WTC11 (cell line): ENCODE measurements at regions not wholly inside any gene's neighbourhood (a gene's known extent, or its start where the extent isn't known, plus 50 kb on each side); places are given as distances from the start of the nearest gene placed in this dataset.

ENCODE experiments used
- ATAC-seq: fragments of 200-7000 bp; cut with Tn5 transposase; 2 replicates; pipeline ENCODE4 v1.10.0; 2021; ENCODE audit warnings: mild to moderate bottlenecking, moderate library complexity
- CTCF ChIA-PET: fragments of 300-600 bp; sonication (Branson Sonifier 250); formaldehyde crosslinking; loops from one replicate; lab custom pipeline; 2021; ENCODE audit warnings: antibody characterized with exemption; lab: Charles Lee
- POLR2A ChIA-PET: fragments of 350-600 bp; sonication (Branson Sonifier 250); formaldehyde crosslinking; loops from one replicate; lab custom pipeline; 2021; ENCODE audit warnings: antibody characterized with exemption; lab: Charles Lee
- DNase-seq: peaks from one replicate; pipeline ENCODE4 v3.0.0; 2021; ENCODE audit warnings: low spot score
- H3K27ac Mint-ChIP-seq: 2 replicates; pipeline ENCODE4 v1.8.0; 2021; ENCODE audit warnings: mixed read lengths
- H3K27me3 Mint-ChIP-seq: 2 replicates; pipeline ENCODE4 v1.8.0; 2021; ENCODE audit warnings: low read depth, mild to moderate bottlenecking, moderate library complexity, mixed read lengths
- H3K36me3 Mint-ChIP-seq: 2 replicates; pipeline ENCODE4 v1.8.0; 2021; ENCODE audit warnings: mixed read lengths
- H3K4me1 Mint-ChIP-seq: 2 replicates; pipeline ENCODE4 v1.8.0; 2022; ENCODE audit warnings: mixed read lengths
- H3K4me3 Mint-ChIP-seq: 2 replicates; pipeline ENCODE4 v1.8.0; 2021; ENCODE audit warnings: mild to moderate bottlenecking, moderate library complexity, mixed read lengths
- H3K9me3 Mint-ChIP-seq: 2 replicates; pipeline ENCODE4 v1.8.0; 2021; ENCODE audit warnings: mixed read lengths
- AR ChIP-seq: fragments of 250-450 bp; sonication (Bioruptor Pico); IDR thresholded peaks from 2 replicates; pipeline ENCODE4 v1.9.0; 2021; ENCODE audit warnings: mild to moderate bottlenecking
- ARID4B ChIP-seq: sonication (generic); formaldehyde crosslinking; IDR thresholded peaks from 2 replicates; pipeline ENCODE4 v1.8.0; 2023; ENCODE audit warnings: missing genetic modification reagents, mild to moderate bottlenecking, borderline replicate concordance
- CREB1 ChIP-seq: sonication (generic); formaldehyde crosslinking; IDR thresholded peaks from 2 replicates; pipeline ENCODE4 v1.8.0; 2023; ENCODE audit warnings: mild to moderate bottlenecking, missing genetic modification reagents
- ELF4 ChIP-seq: sonication (generic); formaldehyde crosslinking; IDR thresholded peaks from 2 replicates; pipeline ENCODE4 v1.8.1; 2022; ENCODE audit warnings: low read depth, mild to moderate bottlenecking, moderate library complexity, missing genetic modification reagents
- EMX1 ChIP-seq: fragments of 250-450 bp; sonication (Bioruptor Pico); IDR thresholded peaks from 2 replicates; pipeline ENCODE4 v1.8.0; 2021; ENCODE audit warnings: mild to moderate bottlenecking
- ETV6 ChIP-seq: sonication (generic); formaldehyde crosslinking; IDR thresholded peaks from 2 replicates; pipeline ENCODE4 v1.8.1; 2022; ENCODE audit warnings: mild to moderate bottlenecking, missing genetic modification reagents
- FOXK1 ChIP-seq: sonication (generic); formaldehyde crosslinking; IDR thresholded peaks from 2 replicates; pipeline ENCODE4 v1.8.0; 2022; ENCODE audit warnings: mild to moderate bottlenecking, moderate library complexity, missing genetic modification reagents
- GABPB1 ChIP-seq: sonication (generic); formaldehyde crosslinking; IDR thresholded peaks from 2 replicates; pipeline ENCODE4 v1.8.1; 2023; ENCODE audit warnings: mild to moderate bottlenecking, missing genetic modification reagents
- IRF2 ChIP-seq: sonication (generic); formaldehyde crosslinking; IDR thresholded peaks from 2 replicates; pipeline ENCODE4 v1.8.0; 2022; ENCODE audit warnings: low read depth, missing genetic modification reagents, borderline replicate concordance
- JAZF1 ChIP-seq: fragments of 250-450 bp; sonication (Bioruptor Pico); IDR thresholded peaks from 2 replicates; pipeline ENCODE4 v1.9.0; 2021; ENCODE audit warnings: moderate library complexity, mild to moderate bottlenecking, inconsistent platforms
- MLX ChIP-seq: sonication (generic); formaldehyde crosslinking; IDR thresholded peaks from 2 replicates; pipeline ENCODE4 v1.8.1; 2023; ENCODE audit warnings: mild to moderate bottlenecking, missing genetic modification reagents, moderate library complexity
- NFE2L1 ChIP-seq: sonication (generic); formaldehyde crosslinking; IDR thresholded peaks from 2 replicates; pipeline ENCODE4 v1.8.1; 2023; ENCODE audit warnings: missing genetic modification reagents
- NFYB ChIP-seq: sonication (generic); formaldehyde crosslinking; conservative IDR thresholded peaks from 2 replicates; pipeline ENCODE4 v1.8.0; 2022; ENCODE audit warnings: low read depth, missing genetic modification reagents
- NR3C1 ChIP-seq: sonication (generic); formaldehyde crosslinking; conservative IDR thresholded peaks from 2 replicates; pipeline ENCODE4 v1.8.1; 2023; ENCODE audit warnings: low read depth, mild to moderate bottlenecking, missing genetic modification reagents
- PRRX2 ChIP-seq: fragments of 250-450 bp; sonication (Bioruptor Pico); IDR thresholded peaks from 2 replicates; pipeline ENCODE4 v1.8.0; 2021; ENCODE audit warnings: mild to moderate bottlenecking
- TEAD1 ChIP-seq: sonication (generic); formaldehyde crosslinking; IDR thresholded peaks from 2 replicates; pipeline ENCODE4 v1.8.0; 2022; ENCODE audit warnings: mild to moderate bottlenecking, missing genetic modification reagents
- ZBTB21 ChIP-seq: sonication (generic); formaldehyde crosslinking; IDR thresholded peaks from 2 replicates; pipeline ENCODE4 v1.8.1; 2023; ENCODE audit warnings: mild to moderate bottlenecking, missing genetic modification reagents, borderline replicate concordance
- ZNF317 ChIP-seq: sonication (generic); formaldehyde crosslinking; IDR thresholded peaks from 2 replicates; pipeline ENCODE4 v1.8.1; 2023; ENCODE audit warnings: low read depth, mild to moderate bottlenecking, moderate library complexity, missing genetic modification reagents, borderline replicate concordance
- ZNF425 ChIP-seq: fragments of 250-450 bp; sonication (Bioruptor Pico); conservative IDR thresholded peaks from 2 replicates; pipeline ENCODE4 v1.9.0; 2021; ENCODE audit warnings: mild to moderate bottlenecking
- ZNF671 ChIP-seq: fragments of 250-450 bp; sonication (Bioruptor Pico); IDR thresholded peaks from 2 replicates; pipeline ENCODE4 v1.8.0; 2021; ENCODE audit warnings: mild to moderate bottlenecking
- TF ChIP-seq, protein P1 (sequence below): fragments of 200-600 bp; IDR thresholded peaks from 2 replicates; pipeline ENCODE4 v1.8.0; 2022; ENCODE audit warnings: antibody characterized with exemption
- TF ChIP-seq, protein P2 (sequence below): fragments of 250-450 bp; sonication (Bioruptor Pico); IDR thresholded peaks from 2 replicates; pipeline ENCODE4 v1.9.0; 2021; ENCODE audit warnings: mild to moderate bottlenecking

- no peak for TF ChIP-seq GABPB1 (CRISPR knock-in tag)
- no peak for TF ChIP-seq ETV6 (CRISPR knock-in tag)
- no peak for TF ChIP-seq CREB1 (CRISPR knock-in tag)
Observed at GRCh38 chr5:126004636-126005035, 418.6 kb upstream of the GRAMD2B start (continued).

DNA sequence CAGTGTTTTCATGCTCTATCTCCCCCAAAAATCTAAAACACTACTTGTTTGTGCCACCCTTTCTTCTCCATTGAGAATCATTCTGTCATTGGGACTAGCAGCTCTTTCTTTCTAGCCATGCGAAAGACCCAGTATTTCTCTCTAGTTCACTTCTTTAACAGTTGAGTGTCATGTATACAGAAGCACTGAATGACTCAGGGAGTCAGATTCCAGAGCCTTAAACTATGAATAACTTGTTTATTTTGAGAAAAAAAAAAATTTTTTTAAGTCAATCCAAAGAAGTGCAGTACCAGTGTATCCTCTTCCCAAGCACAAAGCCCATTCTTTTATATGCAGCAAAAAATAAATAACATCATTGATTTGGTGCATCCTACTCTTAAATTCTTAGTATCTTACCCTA is 415.4 kb upstream of the GRAMD2B start:
- peaks cover 32% of the 10 kb centered on the region for H3K4me1 Mint-ChIP-seq
- no peaks in the 10 kb centered on the region for H3K9me3 Mint-ChIP-seq
- no peak overlapping the region for H3K4me3 Mint-ChIP-seq
- no peaks in the 10 kb centered on the region for H3K36me3 Mint-ChIP-seq
- H3K27me3 Mint-ChIP-seq, result peaks cover 1% of the 10 kb centered on the region; the same call in 1 of the 2 replicates
- ChIA-PET CTCF (no interaction called here), POLR2A (no interaction called here)
- ATAC-seq, result no peak
- TF ChIP-seq MLX (CRISPR knock-in tag) (no peak), ZNF671 (CRISPR knock-in tag) (no peak)
- TF ChIP-seq, all 79 proteins: peak for 0
- no peak for DNase-seq
- H3K27ac Mint-ChIP-seq, result no peak overlapping the region

DNA sequence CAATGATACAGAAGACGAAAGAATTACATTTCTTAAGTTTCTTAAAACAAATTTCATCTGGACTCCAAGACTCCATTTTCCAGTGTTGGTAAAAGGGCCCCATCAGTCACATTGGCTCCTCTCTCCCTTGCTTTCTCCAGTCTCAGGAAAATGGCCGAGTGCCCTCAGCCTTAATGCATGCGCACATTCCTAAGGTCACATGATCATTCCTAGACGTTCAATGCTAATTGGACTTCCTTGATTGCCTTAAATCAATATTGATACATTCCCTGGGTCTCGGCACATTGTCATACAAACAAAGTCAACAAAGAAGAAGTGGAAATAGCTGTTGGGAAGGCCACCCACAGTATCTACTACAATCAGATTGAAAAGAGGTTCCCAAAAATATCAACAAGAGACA is 413.6 kb upstream of the GRAMD2B start:
- Mint-ChIP-seq H3K4me1 (peaks cover 43% of the 10 kb centered on the region), H3K36me3 (no peaks in the 10 kb centered on the region), H3K9me3 (no peaks in the 10 kb centered on the region), H3K4me3 (no peak overlapping the region; the same call in 1 of the 2 replicates), H3K27ac (peak overlapping the region; percentile 87), H3K27me3 (peaks cover 2% of the 10 kb centered on the region; the same call in 1 of the 2 replicates)
- ChIA-PET POLR2A (no interaction called here), CTCF (no interaction called here)
- DNase-seq, result peak; percentile 44
- ATAC-seq, result peak; percentile 93
- TF ChIP-seq ZBTB21 (peak; percentile 47; the same call in 1 of the 2 replicates), ELF4 (CRISPR knock-in tag) (no peak), PRRX2 (CRISPR knock-in tag) (no peak), NFE2L1 (CRISPR knock-in tag) (no peak), FOXK1 (CRISPR knock-in tag) (peak; percentile 92), IRF2 (CRISPR knock-in tag) (no peak), TEAD1 (peak; percentile 93; the same call in 1 of the 2 replicates), ZNF317 (CRISPR knock-in tag) (no peak), NR3C1 (CRISPR knock-in tag) (no peak), ZNF425 (CRISPR knock-in tag) (no peak), JAZF1 (CRISPR knock-in tag) (no peak), ARID4B (CRISPR knock-in tag) (no peak), NFYB (CRISPR knock-in tag) (no peak), EMX1 (CRISPR knock-in tag) (no peak), AR (CRISPR knock-in tag) (no peak)
- TF ChIP-seq, protein P1, sequence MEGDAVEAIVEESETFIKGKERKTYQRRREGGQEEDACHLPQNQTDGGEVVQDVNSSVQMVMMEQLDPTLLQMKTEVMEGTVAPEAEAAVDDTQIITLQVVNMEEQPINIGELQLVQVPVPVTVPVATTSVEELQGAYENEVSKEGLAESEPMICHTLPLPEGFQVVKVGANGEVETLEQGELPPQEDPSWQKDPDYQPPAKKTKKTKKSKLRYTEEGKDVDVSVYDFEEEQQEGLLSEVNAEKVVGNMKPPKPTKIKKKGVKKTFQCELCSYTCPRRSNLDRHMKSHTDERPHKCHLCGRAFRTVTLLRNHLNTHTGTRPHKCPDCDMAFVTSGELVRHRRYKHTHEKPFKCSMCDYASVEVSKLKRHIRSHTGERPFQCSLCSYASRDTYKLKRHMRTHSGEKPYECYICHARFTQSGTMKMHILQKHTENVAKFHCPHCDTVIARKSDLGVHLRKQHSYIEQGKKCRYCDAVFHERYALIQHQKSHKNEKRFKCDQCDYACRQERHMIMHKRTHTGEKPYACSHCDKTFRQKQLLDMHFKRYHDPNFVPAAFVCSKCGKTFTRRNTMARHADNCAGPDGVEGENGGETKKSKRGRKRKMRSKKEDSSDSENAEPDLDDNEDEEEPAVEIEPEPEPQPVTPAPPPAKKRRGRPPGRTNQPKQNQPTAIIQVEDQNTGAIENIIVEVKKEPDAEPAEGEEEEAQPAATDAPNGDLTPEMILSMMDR, result no peak
- TF ChIP-seq, protein P2, sequence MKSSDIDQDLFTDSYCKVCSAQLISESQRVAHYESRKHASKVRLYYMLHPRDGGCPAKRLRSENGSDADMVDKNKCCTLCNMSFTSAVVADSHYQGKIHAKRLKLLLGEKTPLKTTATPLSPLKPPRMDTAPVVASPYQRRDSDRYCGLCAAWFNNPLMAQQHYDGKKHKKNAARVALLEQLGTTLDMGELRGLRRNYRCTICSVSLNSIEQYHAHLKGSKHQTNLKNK, result no peak
